Kidney epithelial cell (primary cell): ENCODE measurements at regions not wholly inside any gene's neighbourhood (a gene's known extent, or its start where the extent isn't known, plus 50 kb on each side); places are given as distances from the start of the nearest gene placed in this dataset.

Experiments
- DNase-seq: peaks from one replicate; pipeline ENCODE4 v3.0.0-alpha.2; 2010; ENCODE audit warnings: low read depth
- H3K27me3 ChIP-seq: 2 replicates; pipeline ENCODE4 v1.6.0; 2011; ENCODE audit warnings: low read length; ENCODE audit not compliant: control insufficient read depth, insufficient read depth
- H3K36me3 ChIP-seq: 2 replicates; pipeline ENCODE4 v1.5.1; 2011; ENCODE audit warnings: low read length; ENCODE audit not compliant: control insufficient read depth, insufficient read depth
- H3K4me3 ChIP-seq: 2 replicates; pipeline ENCODE4 v1.5.1; 2011; ENCODE audit warnings: low read depth, mild to moderate bottlenecking, control low read depth, low read length
- CTCF ChIP-seq: IDR thresholded peaks from 2 replicates; pipeline ENCODE4 v1.5.1; 2011; ENCODE audit warnings: mild to moderate bottlenecking, moderate library complexity, low read length, control low read depth, inconsistent platforms; ENCODE audit not compliant: insufficient read depth, poor library complexity, severe bottlenecking

GRCh38 chr14:30417121-30417520 lies 141.8 kb upstream of the G2E3 start:
- DNase-seq, result no peak
- no peaks in the 10 kb centered on the region for H3K27me3 ChIP-seq
- H3K36me3 ChIP-seq, result no peaks in the 10 kb centered on the region
- no peak for TF ChIP-seq CTCF
- H3K4me3 ChIP-seq, result no peak overlapping the region

- H3K36me3 ChIP-seq, result no peaks in the 10 kb centered on the region
- TF ChIP-seq CTCF, result no peak
- DNase-seq, result no peak
- H3K27me3 ChIP-seq, result no peaks in the 10 kb centered on the region
- no peak overlapping the region for H3K4me3 ChIP-seq
These were observed 141.0 kb upstream of the G2E3 start for GRCh38 chr14:30417999-30418398.

GRCh38 chr14:30419037-30419436 lies 139.9 kb upstream of the G2E3 start:
- Histone ChIP-seq H3K36me3 (no peaks in the 10 kb centered on the region), H3K27me3 (no peaks in the 10 kb centered on the region), H3K4me3 (no peak overlapping the region)
- TF ChIP-seq CTCF, result no peak
- no peak for DNase-seq

GRCh38 chr14:30420515-30420914 lies 138.4 kb upstream of the G2E3 start:
- TF ChIP-seq CTCF, result no peak
- DNase-seq, result no peak
- no peak overlapping the region for H3K4me3 ChIP-seq
- H3K36me3 ChIP-seq, result no peaks in the 10 kb centered on the region
- H3K27me3 ChIP-seq, result no peaks in the 10 kb centered on the region

GRCh38 chr14:30426463-30426862 lies 132.5 kb upstream of the G2E3 start:
- no peak for TF ChIP-seq CTCF
- no peak for DNase-seq
- Histone ChIP-seq H3K36me3 (no peaks in the 10 kb centered on the region), H3K4me3 (no peak overlapping the region), H3K27me3 (no peaks in the 10 kb centered on the region)

GRCh38 chr14:30427401-30427800 lies 131.6 kb upstream of the G2E3 start:
- Histone ChIP-seq H3K4me3 (no peak overlapping the region), H3K36me3 (no peaks in the 10 kb centered on the region), H3K27me3 (no peaks in the 10 kb centered on the region)
- no peak for DNase-seq
- TF ChIP-seq CTCF, result no peak
